HG03196 (cell line): ENCODE measurements at regions not wholly inside any gene's neighbourhood (a gene's known extent, or its start where the extent isn't known, plus 50 kb on each side); places are given as distances from the start of the nearest gene placed in this dataset.
"Not testable (repeated sequence)": the region's sequence is repeated elsewhere in the genome, so short reads cannot be mapped to it uniquely, and the experiment has no call there.

Experiments
- ATAC-seq: cut with Tn5 transposase; IDR thresholded peaks from one replicate; pipeline ENCODE4 v1.9.1; 2021; ENCODE audit not compliant: unreplicated experiment

- no peak for ATAC-seq
Measured at GRCh38 chr6:164097551-164098398, 683.3 kb downstream of the QKI start.

DNA sequence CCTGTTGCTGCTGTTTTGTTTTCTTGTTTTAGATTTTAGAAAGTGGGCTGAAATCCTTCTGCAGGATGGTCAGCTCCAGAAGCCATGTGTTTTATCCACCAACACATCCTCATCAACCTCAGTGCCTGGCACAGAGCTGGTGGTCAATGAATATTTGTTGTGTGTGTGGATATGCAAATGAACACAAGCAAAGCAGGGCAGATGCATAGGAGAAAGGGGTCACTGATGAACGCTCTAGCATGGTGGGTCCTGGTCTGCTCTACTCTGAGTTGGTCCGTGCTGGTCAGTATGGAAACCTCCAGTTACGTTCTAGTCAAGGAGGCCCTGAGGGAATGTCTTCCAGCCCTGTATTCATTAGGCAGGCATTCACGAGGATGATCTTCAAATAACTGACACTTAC, 682.5 kb downstream of the QKI start:
- no peak for ATAC-seq

DNA sequence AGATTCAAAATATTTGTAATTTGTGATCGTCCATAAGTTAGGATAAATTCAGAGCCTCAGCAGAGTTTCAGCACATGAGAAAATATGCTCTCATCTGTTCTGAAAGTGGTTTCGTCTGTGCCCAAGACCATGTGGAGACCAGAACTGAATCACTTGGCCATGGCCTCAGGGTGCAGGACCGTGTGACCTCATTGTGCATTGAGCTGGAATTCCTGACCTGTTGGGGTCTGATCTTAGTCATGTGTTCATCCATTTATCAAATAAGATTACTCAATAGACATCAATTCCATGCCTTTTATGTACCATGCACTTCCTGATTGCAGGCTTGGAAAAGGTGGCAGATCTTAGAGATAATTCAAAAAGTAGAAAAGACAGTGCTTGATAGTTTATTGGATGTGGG, 680.5 kb downstream of the QKI start:
- no peak for ATAC-seq

- ATAC-seq, result no peak
Measured at GRCh38 chr6:164087870-164088269, 673.4 kb downstream of the QKI start.

DNA sequence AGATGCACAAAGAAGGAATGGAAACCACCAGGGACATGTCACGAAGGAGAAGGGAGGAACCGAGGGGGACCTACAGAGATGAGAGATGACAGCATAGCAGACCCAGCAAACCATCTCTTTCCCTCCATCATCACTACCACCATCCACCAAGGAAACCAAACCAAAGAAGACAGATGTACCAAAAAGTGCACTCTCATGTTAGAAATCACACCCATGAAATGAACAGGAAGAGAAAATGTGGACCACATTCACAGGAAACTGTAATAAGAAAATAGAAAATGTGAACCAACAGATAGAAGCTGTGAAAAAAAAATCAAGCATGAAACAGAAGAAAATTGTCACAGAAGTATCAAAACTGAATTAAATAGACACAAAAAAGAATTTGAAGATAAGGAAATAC, 672.7 kb downstream of the QKI start:
- ATAC-seq, result no peak

- no peak for ATAC-seq
Measured at GRCh38 chr6:164086076-164086887, 671.8 kb downstream of the QKI start.

- ATAC-seq, result no peak
Measured at GRCh38 chr6:164085091-164086075, 670.9 kb downstream of the QKI start.

- ATAC-seq, result no peak
Measured at GRCh38 chr6:164079275-164079600, 664.7 kb downstream of the QKI start.

DNA sequence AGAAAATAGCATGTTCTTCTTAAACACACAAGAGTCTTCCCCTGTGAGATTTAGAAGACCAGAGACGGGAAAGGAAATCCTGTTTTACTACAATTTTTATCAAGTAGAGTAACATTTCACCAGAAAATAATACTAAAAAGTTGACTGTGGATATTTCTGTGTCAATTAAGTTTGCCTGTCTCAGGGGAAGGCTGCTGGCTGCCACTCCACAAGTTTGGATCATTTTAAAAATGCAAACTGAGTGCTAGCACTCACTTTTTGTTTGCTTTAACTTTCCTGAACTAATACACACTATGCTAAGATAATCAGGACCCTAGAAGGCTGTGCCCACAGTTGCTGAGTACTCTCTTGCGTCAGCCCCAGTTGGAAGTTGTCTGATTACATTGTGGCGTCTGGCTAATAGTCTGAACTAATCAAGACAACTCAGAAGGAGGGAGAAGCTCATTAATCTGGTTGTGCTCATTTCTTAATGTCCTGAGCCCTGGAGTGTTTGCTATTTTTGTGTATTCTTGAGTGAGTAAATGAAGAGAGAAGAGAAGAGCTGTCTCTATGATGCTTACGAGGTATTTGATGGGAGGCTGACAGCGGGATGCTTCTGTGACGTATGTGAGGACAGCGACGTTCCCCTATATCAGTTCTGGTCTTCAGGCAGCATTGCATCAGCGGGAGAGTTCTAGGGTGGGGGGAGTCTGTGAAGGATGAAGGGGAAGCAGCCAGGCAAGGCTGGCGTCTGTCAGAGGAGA, 664.2 kb downstream of the QKI start:
- ATAC-seq, result no peak

DNA sequence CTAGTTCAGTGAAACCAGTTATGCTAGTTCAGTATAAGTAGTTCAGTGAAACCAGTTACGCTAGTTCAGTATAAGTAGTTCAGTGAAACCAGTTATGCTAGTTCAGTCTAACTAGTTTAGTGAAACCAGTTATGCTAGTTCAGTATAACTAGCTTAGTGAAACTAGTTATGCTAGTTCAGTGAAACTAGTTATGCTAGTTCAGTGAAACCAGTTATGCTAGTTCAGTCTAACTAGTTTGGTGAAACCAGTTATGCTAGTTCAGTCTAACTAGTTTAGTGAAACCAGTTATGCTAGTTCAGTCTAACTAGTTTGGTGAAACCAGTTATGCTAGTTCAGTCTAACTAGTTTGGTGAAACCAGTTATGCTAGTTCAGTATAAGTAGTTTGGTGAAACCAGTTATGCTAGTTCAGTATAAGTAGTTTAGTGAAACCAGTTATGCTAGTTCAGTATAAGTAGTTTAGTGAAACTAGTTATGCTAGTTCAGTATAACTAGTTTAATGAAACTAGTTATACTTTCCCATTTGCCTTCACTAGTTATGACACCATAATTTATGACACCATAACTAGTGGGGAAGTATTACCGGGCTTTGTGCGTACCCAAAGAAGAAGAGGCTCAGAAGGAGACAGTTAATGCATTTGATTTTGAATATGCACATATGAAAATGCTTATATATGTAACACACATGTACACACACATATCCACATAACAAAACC, 662.5 kb downstream of the QKI start:
- ATAC-seq, result not testable (repeated sequence)

DNA sequence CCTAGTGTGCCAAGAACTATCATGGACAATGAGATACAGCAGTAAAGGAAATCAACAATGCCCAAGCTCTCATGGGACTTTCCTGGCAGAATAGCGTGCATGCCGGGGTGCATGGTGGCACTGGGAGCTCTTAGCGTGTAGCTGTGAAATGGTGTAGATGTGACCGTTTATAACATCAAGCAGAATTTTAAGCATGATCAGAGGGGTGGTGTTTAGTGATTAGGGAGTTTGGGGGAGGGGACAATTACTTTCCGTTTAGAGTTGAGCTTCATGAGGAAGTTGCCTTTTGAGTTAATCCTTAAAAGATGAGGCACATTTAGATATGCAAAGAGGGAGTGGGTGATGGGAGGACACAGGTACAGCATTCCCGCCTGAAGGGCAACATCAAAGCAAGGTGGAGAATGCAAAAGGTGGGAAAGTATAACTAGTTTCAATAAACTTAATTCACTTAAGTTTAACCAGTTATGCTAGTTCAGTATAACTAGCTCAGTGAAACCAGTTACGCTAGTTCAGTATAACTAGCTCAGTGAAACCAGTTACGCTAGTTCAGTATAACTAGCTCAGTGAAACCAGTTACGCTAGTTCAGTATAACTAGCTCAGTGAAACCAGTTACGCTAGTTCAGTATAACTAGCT, 661.6 kb downstream of the QKI start:
- ATAC-seq, result no peak

DNA sequence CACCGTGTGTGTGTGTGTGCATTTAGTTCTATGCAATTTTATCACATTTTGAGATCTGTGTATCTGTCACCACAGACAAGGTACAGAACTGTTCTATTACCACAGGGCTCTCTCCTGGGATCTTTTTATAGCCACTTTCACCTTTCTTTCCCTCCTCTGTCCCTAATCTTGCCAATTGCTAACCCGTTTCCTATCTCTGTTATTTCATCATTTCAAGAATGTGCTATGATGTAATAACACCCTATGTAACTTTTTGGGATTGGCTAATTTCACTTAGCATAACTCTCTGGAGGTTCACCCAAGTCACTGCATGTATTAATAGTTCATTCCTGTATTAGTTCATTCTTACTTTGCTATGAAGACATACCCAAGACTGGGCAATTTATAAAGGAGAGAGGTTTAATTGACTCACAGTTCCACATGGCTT, 657.7 kb downstream of the QKI start:
- ATAC-seq, result no peak

DNA sequence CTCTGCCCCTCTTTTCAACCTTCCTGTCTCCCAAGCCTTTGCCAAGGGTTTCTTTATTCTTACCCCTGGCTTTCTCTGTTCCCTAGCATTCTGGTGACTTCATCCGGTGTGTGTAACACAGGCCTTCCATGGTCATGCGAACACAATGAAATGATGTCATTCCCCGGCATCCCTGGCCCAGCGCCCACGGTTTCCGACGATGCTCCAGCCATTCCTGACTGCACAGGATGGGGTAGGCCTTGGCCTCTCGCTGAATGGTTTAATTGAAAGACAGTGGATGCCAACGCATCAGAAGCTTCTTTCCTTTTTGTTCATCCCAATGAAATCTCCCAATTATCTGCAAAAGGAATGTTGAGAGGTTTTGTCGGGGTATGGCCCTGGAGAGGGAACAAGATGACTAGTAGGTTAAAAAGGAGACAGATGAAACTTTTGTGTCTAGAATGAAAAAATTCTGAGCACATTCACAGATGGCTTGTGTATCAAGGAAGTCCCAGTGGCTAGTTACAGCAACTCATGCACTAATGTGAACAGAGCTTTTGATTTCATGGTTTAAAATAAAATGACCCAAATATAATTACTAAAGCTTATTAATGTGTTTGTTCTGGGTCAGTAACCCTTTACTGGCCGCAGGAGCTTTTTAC, 655.0 kb downstream of the QKI start:
- ATAC-seq, result no peak

- no peak for ATAC-seq
Measured at GRCh38 chr6:164068527-164068926, 654.0 kb downstream of the QKI start.

DNA sequence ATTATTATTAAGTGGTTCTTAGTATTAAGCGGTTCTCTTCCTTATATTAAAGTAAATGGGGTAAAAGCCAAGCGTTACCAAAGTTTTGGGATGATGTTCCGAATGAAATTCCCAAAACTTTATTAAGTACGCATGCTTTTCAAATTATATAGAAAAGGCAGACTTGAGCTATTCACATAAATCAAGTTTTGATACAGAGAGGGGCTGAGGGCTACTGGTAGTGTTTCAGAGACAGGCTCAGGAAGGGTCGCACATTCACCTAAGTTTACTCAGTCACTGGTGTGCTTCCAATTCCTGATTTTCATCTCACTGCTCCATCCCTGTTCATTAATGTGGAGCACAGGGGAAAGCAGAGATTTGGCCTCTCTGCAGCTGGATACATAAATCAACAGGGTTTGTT, 652.2 kb downstream of the QKI start:
- ATAC-seq, result no peak

DNA sequence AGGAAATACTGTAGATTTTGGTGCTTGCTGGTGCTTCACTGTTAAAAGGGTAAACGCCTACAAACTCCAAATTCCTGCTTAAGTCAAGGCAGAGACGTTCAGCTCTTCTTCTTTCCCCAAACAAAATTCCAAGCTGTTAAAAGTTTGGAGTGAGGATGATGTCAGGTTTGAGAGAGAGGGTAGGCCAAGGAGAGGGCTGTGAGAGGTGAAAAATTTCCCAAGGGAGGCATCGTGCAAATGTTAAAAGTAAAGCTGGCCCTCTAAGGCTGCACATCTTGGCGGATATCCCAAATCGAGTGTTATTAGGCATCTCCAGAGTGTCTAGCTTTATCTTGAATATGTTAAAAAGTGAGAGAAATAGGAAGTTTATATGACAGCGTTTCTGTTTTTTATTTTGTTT, 651.8 kb downstream of the QKI start:
- no peak for ATAC-seq

DNA sequence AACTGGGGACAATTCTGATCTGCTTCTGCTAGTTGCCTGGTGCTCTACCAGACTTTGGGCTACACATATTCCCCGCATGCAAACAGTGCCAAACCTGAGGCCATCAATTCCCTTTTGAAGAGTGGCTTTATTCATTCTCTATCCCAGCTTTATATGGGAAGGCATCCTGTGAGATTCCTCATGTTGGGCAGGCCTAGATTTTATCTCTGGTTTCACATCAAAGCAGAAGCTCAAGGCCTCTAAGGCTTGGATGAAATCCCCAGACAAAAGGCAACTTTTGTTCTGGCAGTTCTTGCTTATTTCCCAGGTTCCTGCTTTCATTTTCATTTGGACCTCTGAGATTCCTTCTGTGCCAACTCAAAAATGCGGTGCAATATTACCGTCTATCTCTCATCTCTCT, 648.8 kb downstream of the QKI start:
- no peak for ATAC-seq

DNA sequence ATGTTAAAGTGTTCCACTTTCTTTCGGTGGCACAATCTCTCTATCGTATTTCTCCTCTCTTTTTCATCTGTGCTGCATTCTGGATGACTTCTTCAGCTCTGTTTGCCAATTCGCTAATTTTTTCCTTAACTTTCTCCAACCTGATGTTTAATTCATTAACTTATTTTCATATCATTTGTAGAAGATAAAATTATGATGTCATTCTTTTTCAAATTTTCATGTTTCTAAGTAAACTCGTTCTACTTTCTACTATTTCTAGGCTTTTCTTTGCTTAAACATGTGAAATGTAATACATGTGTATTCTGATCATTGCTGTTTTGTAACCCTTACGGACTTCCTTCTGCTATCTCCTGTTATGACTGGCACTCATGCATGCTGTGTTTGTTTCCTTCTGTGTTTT, 648.4 kb downstream of the QKI start:
- ATAC-seq, result no peak

GRCh38 chr6:164057876-164058275, 643.4 kb downstream of the QKI start:
- ATAC-seq, result no peak
